Stomach (tissue), 4 donors: ENCODE measurements at regions not wholly inside any gene's neighbourhood (a gene's known extent, or its start where the extent isn't known, plus 50 kb on each side); places are given as distances from the start of the nearest gene placed in this dataset.

ENCODE experiments used
- POLR2A ChIP-seq, 4 donors: fragments of 450-650 bp; IDR thresholded peaks; one replicate each; pipeline ENCODE4 v1.6.1; 2016; ENCODE audit warnings: antibody characterized with exemption in 4 of 4, control low read depth in 2 of 4, mild to moderate bottlenecking in 1 of 4, moderate library complexity in 1 of 4
- POLR2AphosphoS5 ChIP-seq, 3 donors: sonication (generic); formaldehyde crosslinking; IDR thresholded peaks; one replicate each; pipeline ENCODE4 v1.6.1; 2016; ENCODE audit warnings: antibody characterized with exemption in 3 of 3
- TF ChIP-seq, protein P1 (sequence below), 7 experiments: fragments of 450-650 bp in 4 of 7; fragments of 200-600 bp in 3 of 7; sonication (generic) in 3 of 7; IDR thresholded peaks; one replicate each; pipeline ENCODE4 v1.5.1; 2016 to 2019; ENCODE audit warnings: antibody characterized with exemption in 7 of 7, control low read depth in 2 of 7, mild to moderate bottlenecking in 1 of 7

DNA sequence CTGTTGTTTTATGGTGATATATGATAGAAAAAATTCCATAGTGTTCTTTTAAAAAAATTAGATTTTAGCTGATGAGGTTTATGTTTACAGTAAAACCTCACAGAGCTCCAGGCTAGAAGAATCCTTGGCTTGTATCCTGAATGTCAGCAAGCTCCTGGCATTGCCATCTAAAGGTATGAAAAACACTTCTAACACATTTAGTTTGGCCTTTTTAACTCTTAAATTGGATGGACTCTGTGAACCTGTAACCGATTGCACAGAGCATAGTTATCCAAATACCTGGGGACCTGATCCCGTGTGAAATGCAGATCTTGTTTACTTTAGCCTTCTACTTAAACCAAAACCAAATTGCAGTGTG is 241.1 kb upstream of the DCN start:
- TF ChIP-seq, protein P1, sequence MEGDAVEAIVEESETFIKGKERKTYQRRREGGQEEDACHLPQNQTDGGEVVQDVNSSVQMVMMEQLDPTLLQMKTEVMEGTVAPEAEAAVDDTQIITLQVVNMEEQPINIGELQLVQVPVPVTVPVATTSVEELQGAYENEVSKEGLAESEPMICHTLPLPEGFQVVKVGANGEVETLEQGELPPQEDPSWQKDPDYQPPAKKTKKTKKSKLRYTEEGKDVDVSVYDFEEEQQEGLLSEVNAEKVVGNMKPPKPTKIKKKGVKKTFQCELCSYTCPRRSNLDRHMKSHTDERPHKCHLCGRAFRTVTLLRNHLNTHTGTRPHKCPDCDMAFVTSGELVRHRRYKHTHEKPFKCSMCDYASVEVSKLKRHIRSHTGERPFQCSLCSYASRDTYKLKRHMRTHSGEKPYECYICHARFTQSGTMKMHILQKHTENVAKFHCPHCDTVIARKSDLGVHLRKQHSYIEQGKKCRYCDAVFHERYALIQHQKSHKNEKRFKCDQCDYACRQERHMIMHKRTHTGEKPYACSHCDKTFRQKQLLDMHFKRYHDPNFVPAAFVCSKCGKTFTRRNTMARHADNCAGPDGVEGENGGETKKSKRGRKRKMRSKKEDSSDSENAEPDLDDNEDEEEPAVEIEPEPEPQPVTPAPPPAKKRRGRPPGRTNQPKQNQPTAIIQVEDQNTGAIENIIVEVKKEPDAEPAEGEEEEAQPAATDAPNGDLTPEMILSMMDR (IDR thresholded peaks at IDR 0.05): no peak
- TF ChIP-seq POLR2AphosphoS5 (IDR thresholded peaks at IDR 0.05): no peak
- TF ChIP-seq POLR2A (IDR thresholded peaks at IDR 0.05): no peak
